ENCODE measurements at regions not wholly inside any gene's neighbourhood (a gene's known extent, or its start where the extent isn't known, plus 50 kb on each side); places are given as distances from the start of the nearest gene placed in this dataset.
A peak's percentile ranks its signal among the peaks of the same experiment; 100 is the strongest.

DNA sequence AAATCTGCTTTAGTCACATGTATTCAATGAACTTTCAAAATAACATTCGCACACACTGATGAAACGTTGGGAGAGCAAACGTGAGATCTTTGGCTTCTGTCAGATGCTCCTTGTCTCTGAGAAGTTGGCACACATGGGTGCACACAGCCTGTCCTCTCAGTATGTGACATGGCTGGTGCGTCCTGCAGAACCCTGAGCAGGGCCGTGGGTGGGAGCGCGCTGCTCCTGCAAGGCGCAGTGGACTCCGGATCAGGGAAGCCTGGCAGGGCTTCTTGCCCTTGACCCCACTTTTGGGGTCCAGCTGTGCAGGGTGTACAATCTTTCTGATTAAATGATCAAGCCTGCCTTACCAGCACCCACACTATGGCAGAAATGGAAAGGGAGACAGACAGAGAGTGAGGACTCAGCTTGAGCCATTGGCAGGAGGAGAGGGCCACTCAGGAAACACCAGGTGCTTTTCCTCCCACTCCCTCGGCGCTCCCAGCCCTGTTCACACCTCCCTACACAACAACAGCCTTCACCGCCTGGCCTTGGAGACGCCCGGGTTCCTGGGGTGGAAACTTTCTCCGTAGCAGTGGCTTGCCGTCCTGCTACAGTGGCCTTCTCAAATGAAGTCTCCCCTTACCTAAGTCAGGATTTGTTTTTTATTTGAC lies 108.4 kb upstream of the SNTG2 start:
- no peak for DNase-seq
- no peak for ATAC-seq
- intact Hi-C loops (cut with micrococcal nuclease): no loop called here

DNA sequence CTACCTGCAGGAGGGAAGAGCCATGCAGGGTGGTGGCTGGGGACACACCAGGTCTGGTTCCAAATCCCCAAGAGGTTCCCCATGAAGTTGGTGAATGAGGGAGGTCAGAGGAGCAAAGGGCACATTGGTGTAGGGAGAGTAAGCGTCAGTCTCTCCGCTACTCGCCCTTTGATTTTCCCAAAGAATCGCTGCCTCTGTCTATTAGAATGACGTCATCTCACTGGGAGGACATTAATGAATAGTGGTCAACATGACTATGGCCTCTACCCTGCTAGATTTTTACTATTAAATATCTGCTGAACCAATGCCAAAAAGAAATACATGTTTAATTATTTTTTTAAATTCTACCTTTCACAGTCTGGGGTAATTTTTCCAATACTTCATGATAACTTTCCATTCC lies 109.6 kb upstream of the SNTG2 start:
- intact Hi-C loops (cut with micrococcal nuclease): no loop called here
- DNase-seq (no peak), ATAC-seq (no peak)

DNA sequence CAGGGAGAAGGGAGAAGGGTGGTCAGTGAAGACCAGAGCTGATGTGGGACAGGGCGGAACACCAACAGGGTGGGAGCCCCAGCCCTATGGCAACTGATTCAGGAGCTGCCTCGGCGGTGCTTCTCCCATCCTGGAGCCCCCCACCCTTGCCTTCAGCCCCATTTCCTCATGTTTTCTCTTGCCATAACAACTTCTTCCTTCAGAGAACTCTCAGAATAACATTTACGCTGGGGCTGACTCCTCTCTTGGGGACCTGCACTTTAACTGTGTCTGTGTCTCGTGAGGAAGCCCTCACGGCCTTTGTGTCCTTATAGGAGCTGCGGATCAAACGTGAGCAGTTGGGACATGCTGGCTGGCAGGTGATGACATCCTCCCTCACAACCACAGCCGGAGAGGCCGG lies 116.4 kb upstream of the SNTG2 start:
- intact Hi-C loops (cut with micrococcal nuclease): no loop called here
- ATAC-seq (no peak), DNase-seq (no peak)

DNA sequence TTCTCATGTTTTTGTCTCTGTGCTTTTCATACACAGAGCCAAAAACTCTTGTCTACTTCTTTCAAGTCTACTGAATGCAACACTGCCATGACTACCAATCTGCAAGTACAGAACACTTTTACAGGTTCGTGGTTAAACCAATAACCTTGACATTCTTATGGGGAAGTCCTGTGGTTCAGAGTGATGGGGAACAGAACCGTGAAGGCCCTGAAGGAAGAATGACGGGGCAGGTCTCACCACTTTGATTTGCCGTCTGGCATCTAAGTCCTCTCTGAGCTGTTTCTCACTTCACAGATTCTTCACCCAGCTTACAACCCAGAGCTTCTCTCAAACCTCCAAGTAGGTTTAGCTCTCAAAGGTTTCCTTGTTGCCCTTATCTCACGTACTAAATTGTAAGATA lies 117.5 kb upstream of the SNTG2 start:
- ATAC-seq (no peak), DNase-seq (no peak)
- intact Hi-C loops (cut with micrococcal nuclease): no loop called here

DNA sequence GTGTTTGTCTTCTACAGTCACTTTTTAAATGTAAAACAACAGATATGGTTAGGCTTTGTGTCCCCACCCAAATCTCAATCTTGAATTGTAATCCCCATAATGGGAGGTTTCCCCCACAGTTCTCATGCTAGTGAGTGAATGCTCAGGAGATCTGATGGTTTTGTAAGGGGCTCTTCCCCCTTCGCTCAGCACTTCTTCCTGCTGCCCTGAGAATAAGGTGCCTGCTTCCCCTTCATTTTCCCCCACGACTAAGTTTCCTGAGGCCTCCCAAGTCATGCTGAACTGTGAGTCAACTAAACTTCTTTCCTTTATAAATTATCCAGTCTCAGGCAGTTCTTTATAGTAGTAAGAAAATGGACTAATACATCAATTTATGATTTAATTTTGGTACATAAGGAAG lies 118.0 kb upstream of the SNTG2 start:
- intact Hi-C loops (cut with micrococcal nuclease): no loop called here
- DNase-seq (no peak), ATAC-seq (no peak)

DNA sequence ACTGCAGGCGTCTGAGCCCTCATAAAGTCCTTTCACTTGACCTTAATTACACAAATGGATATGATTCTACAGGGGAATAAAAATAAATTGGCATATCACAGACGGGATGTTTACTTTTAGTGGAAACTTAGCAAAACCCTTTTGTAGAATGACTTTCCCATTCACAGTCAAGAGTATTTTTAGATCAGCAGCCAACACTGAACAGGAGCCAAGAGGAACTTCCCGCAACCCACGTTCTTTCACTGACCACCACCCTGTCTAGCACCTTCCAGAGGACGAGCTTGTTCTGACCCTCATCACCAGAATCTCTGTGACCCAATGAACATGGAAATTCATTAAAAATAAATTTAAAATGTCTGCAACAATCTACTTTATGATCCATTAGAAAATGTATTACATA lies 119.0 kb upstream of the SNTG2 start:
- peak; percentile 23 for ATAC-seq
- intact Hi-C loops (cut with micrococcal nuclease): no loop called here

DNA sequence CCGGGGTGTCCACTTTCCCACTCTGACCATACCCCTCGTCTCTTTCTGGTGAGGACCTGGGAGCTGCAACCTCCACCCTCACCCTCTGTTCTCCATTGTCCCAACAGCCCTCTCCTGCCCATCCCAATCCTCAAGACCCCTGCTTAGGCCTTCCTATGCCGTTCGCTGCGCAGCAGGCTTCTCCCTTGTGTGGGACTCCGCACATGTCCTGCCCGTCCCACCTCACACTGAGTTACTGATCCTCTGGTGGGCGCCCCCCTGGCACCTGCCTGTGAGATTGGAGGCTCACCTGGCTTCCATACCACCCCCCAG lies 119.5 kb upstream of the SNTG2 start:
- intact Hi-C loops (cut with micrococcal nuclease): no loop called here
- DNase-seq: no peak
- no peak for ATAC-seq

More for the DNA sequence above, 119.0 kb upstream of the SNTG2 start:
- DNase-seq: no peak

DNA sequence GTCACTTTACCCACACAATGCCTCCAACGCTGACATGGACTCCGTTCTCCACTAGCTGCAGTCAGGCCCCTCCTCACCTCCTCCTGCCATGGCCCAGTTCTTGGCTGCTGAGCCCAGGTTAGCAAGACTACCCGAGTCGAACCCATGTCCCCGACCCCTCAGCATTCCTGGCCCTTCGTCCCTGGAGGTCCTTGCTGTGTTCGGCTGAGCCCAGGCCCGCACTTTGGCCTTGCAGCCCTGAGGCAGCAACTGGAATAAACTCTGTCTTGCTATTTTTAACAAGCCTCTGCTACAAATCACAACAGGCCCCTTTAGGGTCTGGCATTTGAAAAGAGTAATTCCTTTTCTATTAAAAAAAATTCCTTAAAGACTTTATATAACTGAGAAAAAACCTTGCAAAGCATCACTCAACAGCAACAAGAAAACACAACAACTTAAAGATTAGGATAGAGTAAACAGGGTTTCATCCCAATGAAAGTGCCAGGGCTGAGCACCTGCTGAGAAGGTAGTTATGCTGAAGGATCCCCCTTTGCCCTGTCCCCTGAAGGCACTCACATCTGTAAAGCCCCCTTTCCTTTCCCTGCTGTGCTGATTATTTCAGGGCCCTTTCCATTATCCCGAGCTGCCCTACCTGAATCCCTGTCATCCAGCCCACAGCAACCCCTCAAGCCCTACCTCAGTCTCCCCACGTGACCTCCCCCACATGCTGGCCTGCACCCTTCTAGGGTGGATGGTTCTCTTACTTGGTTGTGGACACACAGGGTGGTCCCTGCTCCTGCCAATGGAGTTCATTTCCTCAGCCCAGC lies 120.0 kb upstream of the SNTG2 start:
- intact Hi-C loops (cut with micrococcal nuclease): no loop called here
- no peak for ATAC-seq
- DNase-seq: no peak

DNA sequence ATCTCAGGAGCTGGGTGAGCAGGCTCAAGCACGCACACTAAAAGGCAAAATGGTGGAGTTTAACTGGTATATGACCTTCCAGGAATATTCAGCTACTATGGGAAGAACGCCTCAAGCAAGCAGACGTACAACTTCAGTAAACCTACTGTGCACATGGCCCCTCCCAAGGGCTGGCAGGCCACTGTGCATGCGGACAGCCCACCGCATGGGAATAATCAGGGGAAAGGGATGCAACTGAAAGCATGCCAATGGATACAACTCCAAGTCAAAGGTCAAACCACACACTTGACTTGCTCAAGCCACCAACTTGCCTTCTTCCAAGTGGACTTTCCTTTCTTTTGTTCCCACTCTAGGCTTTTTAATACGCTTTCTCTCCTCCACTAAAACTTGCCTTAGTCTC lies 121.6 kb upstream of the SNTG2 start:
- no peak for DNase-seq
- intact Hi-C loops (cut with micrococcal nuclease): no loop called here
- no peak for ATAC-seq

DNA sequence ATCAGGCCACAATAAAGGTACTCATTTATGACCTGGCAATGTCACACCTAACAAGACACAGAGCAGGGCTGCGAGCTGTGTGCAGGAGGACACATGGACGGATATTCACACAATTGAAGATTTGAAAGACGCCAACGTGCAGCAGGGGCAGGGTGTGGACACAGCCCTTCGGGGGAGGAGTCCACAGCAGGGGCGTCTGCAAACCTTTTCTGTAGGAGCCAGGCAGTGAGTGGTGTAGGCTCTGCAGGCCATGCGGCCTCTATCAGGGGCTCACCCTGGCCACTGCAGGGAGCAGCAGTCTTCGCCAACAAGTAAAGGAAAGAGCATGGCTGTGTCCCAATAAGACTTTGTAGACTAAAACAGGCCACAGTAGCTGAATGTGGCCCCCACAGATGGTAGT lies 125.7 kb upstream of the SNTG2 start:
- ATAC-seq (no peak), DNase-seq (no peak)
- intact Hi-C loops (cut with micrococcal nuclease): no loop called here

DNA sequence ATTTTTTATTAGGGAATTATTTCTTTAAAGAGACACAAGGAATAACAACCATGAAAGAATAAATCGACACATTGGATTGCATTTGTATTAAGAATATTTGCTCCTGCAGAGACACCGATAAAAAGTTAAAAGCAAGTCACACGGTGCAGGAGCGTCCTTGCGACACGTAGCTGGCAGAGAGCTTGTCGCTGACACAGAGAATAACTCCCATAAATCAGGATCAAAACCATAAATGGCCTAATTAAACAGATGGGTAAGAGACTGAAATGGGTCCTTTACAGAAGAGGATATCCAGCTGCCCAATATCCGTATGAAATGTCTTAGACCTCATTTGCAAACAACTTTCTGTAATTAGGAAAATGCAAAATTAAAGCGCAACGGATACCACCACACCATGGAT lies 126.1 kb upstream of the SNTG2 start:
- intact Hi-C loops (cut with micrococcal nuclease): no loop called here
- no peak for ATAC-seq
- no peak for DNase-seq

DNA sequence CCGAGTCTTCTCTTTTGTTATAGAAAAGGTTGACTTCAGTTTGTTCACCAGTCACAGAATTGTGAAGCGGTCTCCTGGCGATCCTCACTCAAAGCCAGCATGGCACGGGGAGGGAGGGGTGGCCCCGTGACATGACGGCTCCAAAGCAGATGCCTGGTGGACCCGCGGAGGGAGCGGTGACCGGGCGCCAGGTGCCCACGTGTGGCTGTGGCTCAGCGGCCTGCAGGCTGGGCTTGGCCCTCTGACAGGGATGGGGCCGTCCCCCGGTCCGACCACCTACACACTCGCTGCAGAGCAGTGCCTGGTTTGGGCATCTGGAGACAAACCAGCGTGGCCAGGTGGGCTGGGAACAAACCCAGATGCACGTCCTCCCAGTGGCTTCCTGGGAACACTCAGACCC lies 129.1 kb upstream of the SNTG2 start:
- DNase-seq: no peak
- ATAC-seq: no peak
- intact Hi-C loops (cut with micrococcal nuclease): no loop called here

DNA sequence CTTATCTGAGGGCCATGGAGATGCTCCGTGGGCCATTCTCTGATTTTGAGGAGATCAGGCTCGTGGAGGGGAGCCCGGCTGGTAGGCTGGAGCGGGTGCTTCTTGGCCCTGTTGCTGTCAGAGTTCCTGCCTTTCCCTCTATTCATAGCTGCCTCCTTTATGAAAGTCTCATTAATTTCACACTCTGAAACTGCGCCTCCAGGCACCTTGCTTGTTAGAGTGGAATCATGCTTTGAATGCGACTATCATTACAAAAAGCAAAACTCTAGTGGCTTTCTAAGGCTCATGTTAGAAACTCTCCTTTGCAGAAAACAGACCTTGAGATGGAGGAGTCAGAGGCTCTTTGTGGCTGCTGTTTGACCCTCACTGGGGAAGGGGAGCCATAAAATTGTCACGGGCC lies 131.0 kb upstream of the SNTG2 start:
- no peak for ATAC-seq
- DNase-seq: no peak
- intact Hi-C loops (cut with micrococcal nuclease): no loop called here

DNA sequence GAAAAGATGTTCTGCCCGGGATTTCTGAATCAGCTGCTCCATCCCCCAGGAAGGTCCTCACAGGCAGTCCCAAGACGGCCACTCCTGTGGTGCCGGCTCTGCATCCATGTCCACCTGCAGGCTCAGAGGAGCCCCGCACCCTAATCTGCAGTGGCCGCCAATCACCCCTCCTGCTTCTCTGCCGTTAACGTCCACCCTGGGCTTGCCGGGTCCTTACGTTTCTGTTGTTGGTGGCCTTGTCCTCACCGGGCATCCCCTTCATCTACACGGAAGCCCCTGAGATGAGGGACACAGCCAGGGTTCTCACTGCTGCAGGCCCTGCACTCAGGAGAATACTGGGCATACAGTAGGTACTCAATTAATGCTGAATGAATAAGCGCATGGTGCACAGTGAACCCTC lies 131.5 kb upstream of the SNTG2 start:
- no peak for ATAC-seq
- intact Hi-C loops (cut with micrococcal nuclease): no loop called here
- DNase-seq: no peak

DNA sequence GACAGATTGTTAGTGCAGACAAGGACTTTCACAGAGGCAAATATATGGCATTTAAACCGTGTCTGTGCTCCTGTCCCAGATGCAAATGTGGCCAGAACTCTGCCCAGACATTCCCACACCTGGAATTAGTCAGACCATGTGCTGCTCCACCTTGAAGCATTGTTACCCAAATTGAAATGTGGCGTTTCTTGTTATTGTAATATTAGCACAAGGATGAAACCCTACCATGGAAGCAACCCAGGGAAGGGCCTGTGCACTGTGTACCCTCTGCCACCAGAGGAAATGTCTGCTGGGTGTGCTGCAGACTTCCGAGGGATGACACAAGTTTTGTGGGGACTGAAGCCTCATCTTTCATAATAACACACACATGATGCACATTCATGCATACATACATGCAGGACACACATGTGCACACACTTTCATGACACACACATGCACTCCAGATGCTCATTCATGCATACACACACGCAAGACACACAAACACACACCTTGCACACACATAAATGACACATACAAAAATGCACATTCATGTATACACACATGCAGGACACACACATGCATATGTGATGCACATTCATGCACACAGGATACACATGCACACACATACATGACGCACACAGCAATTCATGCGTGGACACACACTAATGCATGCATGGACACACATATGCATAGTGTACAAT lies 133.2 kb upstream of the SNTG2 start:
- DNase-seq: no peak
- intact Hi-C loops (cut with micrococcal nuclease): no loop called here
- no peak for ATAC-seq

DNA sequence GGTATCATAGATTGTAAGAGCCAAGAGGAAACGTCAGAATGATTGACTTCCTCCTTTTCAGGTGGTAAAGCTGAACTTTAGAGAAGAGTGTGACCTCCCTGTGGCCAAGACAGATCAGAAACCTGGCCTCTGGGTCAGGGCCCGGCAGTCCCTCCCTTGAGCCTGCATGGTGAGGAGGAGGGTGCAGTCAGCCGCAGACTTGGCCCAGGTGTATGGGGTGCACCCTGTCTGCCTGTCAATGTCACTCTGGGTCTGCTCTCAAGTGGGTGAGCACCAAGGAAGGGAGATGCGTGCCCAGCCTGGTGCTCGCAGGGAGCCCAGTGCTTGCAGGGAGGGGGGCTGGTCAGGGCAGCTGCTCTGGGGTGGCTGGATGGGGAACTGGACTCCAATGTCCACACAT lies 134.4 kb upstream of the SNTG2 start:
- ATAC-seq (no peak), DNase-seq (no peak)
- intact Hi-C loops (cut with micrococcal nuclease): no loop called here

DNA sequence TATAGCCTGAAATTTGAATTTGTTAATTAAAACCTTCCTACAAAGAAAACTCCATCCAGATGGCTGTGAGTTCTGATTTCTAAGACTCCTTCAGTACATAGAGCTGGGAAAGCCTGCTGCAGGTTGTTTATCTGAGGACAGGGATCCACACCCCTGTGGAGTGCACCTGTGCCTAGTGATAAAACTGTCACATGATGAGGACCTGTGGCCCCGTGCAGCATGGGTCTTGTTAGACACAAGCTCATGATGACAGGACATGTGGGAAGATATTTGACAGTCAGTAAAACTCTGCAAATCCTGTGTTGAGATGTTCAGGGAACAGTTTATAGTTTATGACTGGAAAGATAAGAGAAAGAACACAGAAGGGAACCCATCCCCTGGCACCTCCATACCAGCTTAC lies 133.2 kb upstream of the TMEM18 start:
- ATAC-seq: no peak
- intact Hi-C loops (cut with micrococcal nuclease): no loop called here
- no peak for DNase-seq

DNA sequence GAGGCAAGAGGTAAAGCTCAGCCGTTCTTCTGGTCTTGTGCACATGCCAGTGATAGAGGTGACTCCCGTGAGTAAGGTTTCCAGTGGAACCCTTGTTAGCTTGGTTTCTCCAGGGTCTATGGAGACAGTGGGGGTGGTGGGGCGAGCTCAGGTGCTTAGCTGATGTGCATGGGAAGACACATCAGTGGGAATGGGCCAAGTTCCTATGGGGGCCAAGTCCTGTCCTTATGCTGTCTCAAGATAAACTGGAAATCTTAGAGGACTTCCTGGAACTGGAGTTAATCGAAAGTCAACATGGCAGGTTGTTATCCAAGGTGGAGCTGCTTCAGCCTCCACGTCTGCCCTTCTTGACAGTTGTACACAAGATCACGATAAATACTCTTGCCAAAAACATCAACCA lies 130.1 kb upstream of the TMEM18 start:
- no peak for DNase-seq
- ATAC-seq: no peak
- intact Hi-C loops (cut with micrococcal nuclease): no loop called here

DNA sequence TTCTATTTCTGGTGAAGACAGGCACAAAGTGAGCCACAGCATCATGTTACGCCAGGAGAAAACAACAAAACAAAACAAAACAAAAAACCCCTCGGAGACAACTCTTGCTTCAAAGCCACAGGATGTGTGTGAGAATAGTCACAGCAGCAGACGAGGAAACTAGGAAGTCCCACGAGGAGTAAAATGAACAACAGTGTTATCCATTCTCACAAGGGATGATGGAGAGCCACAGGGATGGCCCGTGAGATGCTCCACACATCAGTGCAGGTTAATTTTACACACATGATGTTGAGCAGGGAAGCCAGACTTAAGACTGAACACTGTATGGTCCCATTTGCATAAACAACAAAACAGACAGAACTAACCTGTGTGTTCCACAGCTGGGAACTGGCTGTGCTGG lies 128.5 kb upstream of the TMEM18 start:
- ATAC-seq: no peak
- intact Hi-C loops (cut with micrococcal nuclease): no loop called here

DNA sequence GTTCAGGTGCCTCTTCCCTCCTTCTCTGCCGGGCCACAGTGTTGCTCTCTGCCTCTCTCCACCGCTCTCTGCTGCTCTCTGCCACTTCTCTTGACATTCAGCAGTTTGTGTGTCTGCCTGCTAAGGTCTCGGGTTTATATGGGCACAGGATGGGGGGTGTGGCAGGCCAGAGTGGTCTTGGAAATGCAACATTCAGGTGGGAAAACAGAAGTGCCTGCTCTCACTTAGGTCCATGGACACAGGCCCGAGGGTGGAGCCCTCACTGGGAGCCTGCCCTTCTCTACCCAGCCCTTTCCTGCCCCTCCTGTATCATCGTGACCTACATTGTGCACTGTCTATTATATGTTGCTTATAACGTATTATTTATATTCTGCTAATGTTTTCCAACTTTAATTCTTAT lies 120.8 kb upstream of the TMEM18 start:
- intact Hi-C loops (cut with micrococcal nuclease): no loop called here
- ATAC-seq (no peak), DNase-seq (no peak)

More for the DNA sequence above, 128.5 kb upstream of the TMEM18 start:
- no peak for DNase-seq

DNA sequence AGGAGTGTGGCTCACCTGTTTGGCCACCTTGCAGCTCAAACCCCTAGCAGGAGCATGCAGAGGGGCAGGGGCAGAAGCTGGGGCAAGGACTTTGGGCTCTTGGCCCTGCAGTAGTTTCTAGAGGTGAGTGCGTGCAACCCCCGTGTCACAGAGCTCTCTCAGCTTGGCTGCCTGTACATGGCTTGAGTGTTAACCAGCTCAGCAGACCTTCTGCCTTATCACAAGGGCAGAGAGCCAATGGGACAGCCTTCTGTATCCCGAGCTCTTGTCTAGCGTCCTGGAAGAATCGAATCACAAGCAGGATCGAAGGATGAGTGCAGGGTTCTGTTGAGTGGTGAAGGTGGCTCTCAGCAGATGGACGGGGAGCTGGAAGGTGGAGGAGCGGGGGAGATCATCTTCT lies 120.3 kb upstream of the TMEM18 start:
- no peak for DNase-seq
- ATAC-seq: no peak
- intact Hi-C loops (cut with micrococcal nuclease): no loop called here

Data from left ventricle myocardium superior (tissue), 1 donor.